ENCODE measurements at regions not wholly inside any gene's neighbourhood (a gene's known extent, or its start where the extent isn't known, plus 50 kb on each side); places are given as distances from the start of the nearest gene placed in this dataset.
"Not testable (repeated sequence)": the region's sequence is repeated elsewhere in the genome, so short reads cannot be mapped to it uniquely, and the experiment has no call there.

- no peak for TF ChIP-seq POLR2A (IDR thresholded peaks at IDR 0.05)
- TF ChIP-seq CTCF (IDR thresholded peaks at IDR 0.05), result no peak
- no peak for TF ChIP-seq EP300 (IDR thresholded peaks at IDR 0.05)
- no peak for TF ChIP-seq POLR2AphosphoS5 (IDR thresholded peaks at IDR 0.05)
- Histone ChIP-seq H3K4me3 (no peak overlapping the region), H3K4me1 (no peaks in the 10 kb centered on the region), H3K36me3 (no peaks in the 10 kb centered on the region), H3K27me3 (no peaks in the 10 kb centered on the region), H3K27ac (no peak overlapping the region), H3K9me3 (no peaks in the 10 kb centered on the region)
- no peak for ATAC-seq
Measured at GRCh38 chr13:66152596-66152995, 1077.5 kb downstream of the PCDH9 start.

DNA sequence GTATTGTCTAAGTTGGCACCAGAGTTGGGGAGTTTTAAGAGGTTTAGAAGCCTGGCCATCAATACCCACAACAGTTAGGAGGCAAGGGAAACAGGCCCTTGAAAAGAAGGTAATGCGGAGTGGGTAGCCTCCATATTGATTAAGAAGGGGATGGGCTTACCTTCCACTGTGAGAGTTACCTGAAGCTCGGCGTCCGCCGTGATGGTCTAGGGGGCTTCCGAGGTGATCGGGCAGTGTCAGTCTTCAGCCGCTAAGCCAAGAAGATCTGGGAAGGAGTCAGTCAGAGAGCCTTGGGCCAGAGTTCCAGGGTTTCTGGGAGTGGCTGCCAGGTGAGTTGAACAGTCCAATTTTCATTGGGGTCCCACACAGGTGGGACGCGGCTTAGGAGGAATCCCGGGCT, 1085.8 kb downstream of the PCDH9 start:
- 82% methylated on average over 2 of the region's 11 CpGs; no CpG with 5 or more reads in 1 of the 2 donors for WGBS, 2 donors (ENCODE audit: low coverage in 1 of 2)
- H3K27me3 ChIP-seq, H3K27ac ChIP-seq, H3K9me3 ChIP-seq, H3K36me3 ChIP-seq, H3K4me1 ChIP-seq, ATAC-seq, H3K4me3 ChIP-seq: not testable (repeated sequence)

GRCh38 chr13:66139701-66140100, 1090.4 kb downstream of the PCDH9 start:
- ATAC-seq, result no peak
- H3K27me3 ChIP-seq, result no peaks in the 10 kb centered on the region
- no peak overlapping the region for H3K27ac ChIP-seq
- TF ChIP-seq POLR2A (IDR thresholded peaks at IDR 0.05) (no peak), CTCF (IDR thresholded peaks at IDR 0.05) (no peak), POLR2AphosphoS5 (IDR thresholded peaks at IDR 0.05) (no peak), EP300 (IDR thresholded peaks at IDR 0.05) (no peak)
- H3K9me3 ChIP-seq, result peaks cover 0 to 7% (median 0%) of the 10 kb centered on the region in 3 donors
- H3K4me1 ChIP-seq, result no peaks in the 10 kb centered on the region
- no peak overlapping the region for H3K4me3 ChIP-seq
- WGBS, 2 donors (ENCODE audit: low coverage in 1 of 2), result 0 to 50% methylated on average over 1 of the region's 1 CpG
- H3K36me3 ChIP-seq, result no peaks in the 10 kb centered on the region

DNA sequence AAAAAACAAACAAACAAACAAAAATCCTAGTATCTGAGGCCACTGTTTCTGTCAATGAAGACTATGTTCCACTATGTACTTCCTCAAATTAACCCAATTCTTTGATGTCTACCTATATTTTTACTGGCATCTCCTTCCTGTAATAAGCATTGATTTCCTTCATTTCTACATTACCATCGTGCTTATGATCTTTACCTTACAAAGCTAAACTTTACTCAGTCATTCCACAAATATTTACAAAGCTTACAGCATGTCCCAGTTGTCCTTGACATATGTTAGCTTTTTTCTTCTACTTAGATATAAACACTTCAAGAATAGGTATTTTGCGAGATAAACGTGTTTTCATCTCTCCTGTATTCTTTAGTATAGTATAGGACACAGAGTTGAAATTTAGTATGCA, 1090.9 kb downstream of the PCDH9 start:
- WGBS, 2 donors (ENCODE audit: low coverage in 1 of 2), result 40 to 49% methylated on average over 3 of the region's 3 CpGs
- TF ChIP-seq EP300 (IDR thresholded peaks at IDR 0.05) (no peak), CTCF (IDR thresholded peaks at IDR 0.05) (no peak), POLR2AphosphoS5 (IDR thresholded peaks at IDR 0.05) (no peak), POLR2A (IDR thresholded peaks at IDR 0.05) (no peak)
- no peak for ATAC-seq

DNA sequence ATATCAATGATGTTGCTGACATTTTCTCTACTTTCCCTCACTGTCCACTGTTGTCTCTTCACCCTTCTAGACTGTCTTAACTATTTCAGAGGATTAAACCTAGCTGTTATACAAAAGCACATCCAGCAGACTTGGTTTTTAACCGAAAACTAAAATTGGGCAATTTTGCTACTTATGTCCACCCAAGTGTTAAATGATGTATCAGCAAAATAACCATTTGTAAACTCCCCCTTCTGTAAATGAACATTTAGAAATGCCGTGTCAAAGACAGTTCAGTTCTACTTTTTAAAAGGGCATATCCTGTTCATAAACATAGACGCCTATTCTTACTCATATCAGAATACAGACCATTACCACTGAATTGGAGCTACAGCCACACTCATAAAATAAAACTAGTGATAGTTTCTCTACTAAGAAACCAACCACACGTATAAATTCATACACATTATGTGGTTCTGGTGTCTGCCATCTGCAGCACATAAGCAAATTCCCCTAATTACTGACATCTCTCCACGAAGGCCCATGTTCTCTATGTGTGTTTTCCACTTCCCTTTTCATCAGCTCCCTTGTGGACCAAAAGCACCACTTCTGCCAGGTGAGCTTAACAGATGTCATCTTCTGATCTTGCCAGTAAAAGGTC, 1091.8 kb downstream of the PCDH9 start:
- no peak overlapping the region for H3K4me3 ChIP-seq
- H3K4me1 ChIP-seq, result no peaks in the 10 kb centered on the region
- no peak for TF ChIP-seq POLR2A (IDR thresholded peaks at IDR 0.05)
- no peak for TF ChIP-seq POLR2AphosphoS5 (IDR thresholded peaks at IDR 0.05)
- TF ChIP-seq EP300 (IDR thresholded peaks at IDR 0.05), result no peak
- no peak for TF ChIP-seq CTCF (IDR thresholded peaks at IDR 0.05)
- ATAC-seq, result no peak
- 74 to 81% methylated on average over 5 of the region's 5 CpGs for WGBS, 2 donors (ENCODE audit: low coverage in 1 of 2)
- no peaks in the 10 kb centered on the region for H3K36me3 ChIP-seq
- H3K27ac ChIP-seq, result no peak overlapping the region
- H3K9me3 ChIP-seq, result peaks cover 0 to 7% (median 0%) of the 10 kb centered on the region in 3 donors
- H3K27me3 ChIP-seq, result no peaks in the 10 kb centered on the region

More for the DNA sequence above, 1090.9 kb downstream of the PCDH9 start:
- Histone ChIP-seq H3K27me3 (no peaks in the 10 kb centered on the region), H3K9me3 (peaks cover 0 to 7% (median 0%) of the 10 kb centered on the region in 3 donors), H3K36me3 (no peaks in the 10 kb centered on the region), H3K4me3 (no peak overlapping the region), H3K4me1 (no peaks in the 10 kb centered on the region), H3K27ac (no peak overlapping the region)

Data from gastroesophageal sphincter (tissue), 4 donors.